GM21737 (cell line): ENCODE measurements at regions not wholly inside any gene's neighbourhood (a gene's known extent, or its start where the extent isn't known, plus 50 kb on each side); places are given as distances from the start of the nearest gene placed in this dataset.

Experiments used
- ATAC-seq: cut with Tn5 transposase; IDR thresholded peaks from one replicate; pipeline ENCODE4 v1.9.1; 2021; ENCODE audit warnings: mild to moderate bottlenecking, moderate library complexity; ENCODE audit not compliant: unreplicated experiment

DNA sequence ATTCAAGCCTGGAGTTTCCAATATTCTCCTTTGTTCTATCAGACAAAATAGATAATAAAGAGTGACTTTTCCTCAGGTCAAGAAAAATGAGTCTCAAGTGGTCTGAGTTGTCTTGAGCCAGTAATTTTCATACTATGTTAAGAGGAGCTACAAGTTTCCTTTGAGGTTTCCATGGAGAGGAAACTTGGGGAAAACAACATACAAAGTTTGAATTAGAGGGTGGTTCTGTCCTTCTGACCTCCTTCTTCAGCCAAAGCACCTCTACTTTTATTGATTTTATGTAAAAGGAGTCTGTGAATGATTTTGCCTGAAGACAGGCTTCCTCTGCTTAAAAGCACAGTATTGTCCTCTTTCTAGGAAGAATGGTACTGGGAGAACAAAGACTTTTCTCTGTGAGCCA, 497.2 kb upstream of the PKN2 start:
- ATAC-seq, result no peak

DNA sequence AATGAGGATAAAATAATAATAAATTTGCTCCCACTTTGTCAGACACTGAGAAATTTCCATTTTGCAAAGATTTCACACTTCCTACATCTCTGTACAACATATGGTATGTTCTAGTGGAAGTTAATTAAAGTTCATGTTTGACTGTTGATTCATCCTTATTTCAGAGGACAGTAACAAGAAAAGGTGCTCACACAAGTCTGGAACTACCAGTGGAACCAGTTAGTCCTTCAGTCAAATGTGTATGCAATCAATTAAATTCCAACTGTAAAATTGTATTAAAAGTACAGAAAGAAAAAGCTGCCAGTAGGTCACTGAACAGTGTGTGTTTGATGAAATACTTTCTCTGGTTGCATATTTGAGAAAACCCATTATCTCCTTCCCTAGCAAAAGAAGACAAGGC, 496.0 kb upstream of the PKN2 start:
- no peak for ATAC-seq

DNA sequence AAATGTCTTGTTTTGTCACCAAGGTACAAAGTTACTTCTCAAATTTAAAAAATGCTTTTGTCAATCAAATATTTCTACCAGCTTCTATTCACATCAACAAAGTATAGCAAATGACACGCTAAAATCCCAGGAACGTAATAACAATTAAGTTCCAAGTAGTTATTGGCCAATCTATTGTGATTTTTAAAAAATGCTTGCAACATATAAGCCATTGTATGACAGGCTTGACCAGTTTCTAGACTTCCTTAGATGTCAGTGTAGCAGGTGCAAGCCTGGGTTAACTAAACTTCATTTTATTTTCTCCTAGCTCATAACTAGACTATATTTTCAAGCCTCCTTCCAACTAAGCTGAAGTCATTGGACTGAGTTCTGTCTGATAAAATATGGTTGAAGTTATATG, 494.5 kb upstream of the PKN2 start:
- no peak for ATAC-seq

DNA sequence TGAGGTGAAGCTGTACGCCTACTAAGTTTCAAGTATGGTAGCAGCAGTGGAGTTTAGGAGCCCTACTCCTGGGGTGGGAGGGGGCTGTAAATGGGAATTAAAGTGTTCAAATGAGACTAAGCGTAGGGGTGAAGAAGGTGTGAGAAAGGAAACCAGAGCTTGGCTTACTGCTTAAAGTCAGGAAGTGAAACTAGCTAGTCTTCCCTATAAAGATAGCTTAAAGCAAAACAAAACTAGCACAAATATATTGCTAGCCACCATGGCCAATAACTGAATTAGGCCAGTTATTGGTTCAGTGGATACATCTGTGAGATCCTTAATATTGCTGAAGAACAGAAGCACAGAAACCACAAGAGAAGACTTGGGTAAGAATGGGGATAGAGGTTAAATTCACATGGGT, 492.2 kb upstream of the PKN2 start:
- ATAC-seq, result peak; percentile 93

DNA sequence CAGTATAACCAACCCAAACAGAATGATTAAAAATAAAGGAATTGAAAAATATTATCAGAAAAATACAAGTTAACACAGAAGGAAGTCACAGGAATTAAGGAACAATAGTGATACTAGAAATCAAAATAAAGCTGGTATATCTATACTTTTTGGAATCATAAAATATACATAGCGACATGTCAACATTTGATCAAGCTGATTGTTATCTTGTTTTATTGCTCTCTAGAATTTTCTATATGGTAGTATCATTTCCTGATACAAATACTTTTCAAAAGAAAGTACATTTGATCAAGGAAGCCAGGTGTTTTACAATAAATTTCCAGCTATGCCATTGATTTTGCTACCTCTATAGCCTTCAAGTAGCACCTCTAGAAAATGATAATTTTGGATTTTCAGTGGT, 489.5 kb upstream of the PKN2 start:
- ATAC-seq, result no peak

DNA sequence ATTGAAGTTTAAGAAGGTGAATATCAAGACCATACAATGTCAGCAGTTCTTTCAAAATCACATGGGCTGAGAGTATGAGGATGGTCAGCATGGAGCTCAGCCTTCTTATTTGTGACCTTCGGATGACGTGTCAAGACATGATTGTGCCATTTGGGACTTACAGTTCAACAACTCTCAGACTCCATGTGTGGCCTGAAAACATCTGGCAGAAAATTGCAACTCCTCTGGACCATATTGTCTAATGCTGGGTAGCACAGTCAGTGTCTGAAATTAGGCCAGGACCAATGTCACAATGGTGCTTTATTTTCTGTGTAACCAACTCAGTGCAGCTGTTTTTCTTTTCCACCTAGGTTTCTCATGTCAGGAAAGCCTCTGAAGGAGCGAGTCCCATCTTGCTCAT, 483.5 kb upstream of the PKN2 start:
- ATAC-seq, result no peak

DNA sequence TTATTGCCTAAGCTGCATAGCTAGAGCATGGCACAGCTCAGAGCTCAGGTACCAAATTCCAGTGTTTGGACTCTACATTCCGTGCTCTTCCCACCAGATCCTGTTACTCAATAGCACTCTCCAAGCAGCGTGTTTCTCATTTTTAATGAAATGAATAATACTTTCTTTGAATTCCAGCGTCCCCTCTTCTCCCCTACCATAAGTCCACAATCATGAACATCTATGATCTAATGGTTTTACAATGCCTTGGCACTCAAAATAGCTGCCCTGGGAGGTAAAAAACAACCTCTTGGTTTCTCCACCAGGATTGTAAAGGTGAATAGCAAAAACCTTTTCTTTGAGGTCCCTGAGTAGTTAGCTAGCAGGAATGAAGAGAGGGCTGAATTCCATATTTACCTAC, 480.0 kb upstream of the PKN2 start:
- ATAC-seq, result no peak

DNA sequence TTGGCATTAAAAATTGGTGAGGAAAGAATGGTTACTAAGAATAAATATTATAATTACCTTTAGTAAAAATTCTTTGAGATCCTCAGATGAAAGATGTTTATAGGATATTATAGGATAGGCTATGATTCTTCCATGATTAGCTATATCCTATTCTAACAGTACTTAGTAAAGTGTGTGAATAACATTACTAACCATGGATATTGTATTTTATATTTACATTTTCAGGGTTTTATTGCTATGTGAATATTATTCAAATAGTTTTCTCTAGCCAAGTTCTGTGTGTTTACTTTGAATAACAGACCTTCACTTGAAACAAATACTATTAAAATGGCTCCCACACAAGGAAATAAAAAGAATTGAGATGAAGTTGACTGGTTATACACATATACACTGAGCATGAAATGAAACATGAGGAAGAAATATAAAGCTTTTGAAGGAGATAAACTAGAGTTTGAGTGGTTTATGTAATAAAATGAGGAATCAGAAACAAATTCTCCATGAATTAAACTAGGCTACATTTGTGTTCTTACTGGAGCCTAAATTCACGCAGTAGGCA, 479.4 kb upstream of the PKN2 start:
- no peak for ATAC-seq

DNA sequence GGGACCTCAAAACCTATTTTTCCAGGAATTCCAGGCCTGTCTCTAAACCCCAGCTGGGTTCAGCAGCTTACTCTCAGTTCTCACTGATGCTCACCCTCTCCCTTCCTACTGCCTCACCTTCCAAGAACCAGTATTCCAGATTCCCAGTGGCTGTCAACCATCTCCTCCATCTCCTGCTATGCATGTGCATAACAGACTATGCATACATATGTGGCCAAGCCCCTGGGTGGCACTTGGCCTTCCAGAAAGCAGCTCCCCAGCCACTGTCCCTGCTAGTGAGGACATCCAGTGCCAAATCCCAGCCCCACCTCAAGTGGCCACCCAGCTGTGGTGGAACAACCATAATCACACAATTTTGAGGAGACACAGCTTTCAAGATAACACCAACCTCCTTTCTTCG, 475.7 kb upstream of the PKN2 start:
- no peak for ATAC-seq

DNA sequence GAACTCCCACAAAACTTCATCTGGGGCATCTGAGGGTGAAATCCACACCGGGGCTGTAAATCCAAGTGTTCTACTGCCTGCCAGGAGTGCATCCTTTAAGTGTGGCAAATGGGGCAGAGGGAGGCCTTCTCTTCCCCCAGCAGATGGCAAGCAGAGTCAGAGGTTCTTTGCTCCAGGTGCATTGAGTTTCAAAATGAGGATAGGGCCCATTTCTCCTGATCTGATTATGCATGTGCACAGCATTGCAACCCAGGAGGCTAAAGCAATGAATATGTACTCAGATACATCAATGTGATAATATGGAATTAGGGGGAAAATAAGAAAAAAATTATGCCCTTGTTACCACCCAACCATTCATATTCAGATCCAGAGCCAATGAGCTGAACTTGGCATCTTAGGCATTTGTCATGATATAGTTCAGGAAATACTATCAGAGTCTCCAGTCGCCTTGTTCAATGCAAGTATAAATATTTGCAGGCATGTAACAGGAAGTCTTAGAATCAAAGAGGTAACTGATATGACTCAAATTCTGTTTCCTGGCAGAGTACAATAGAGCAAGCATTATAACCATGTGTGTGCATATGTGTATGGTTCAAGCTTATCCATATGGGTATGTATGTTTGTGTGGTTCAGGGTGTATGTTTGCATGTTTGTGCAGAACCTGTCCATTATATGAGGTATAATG, 473.8 kb upstream of the PKN2 start:
- no peak for ATAC-seq

DNA sequence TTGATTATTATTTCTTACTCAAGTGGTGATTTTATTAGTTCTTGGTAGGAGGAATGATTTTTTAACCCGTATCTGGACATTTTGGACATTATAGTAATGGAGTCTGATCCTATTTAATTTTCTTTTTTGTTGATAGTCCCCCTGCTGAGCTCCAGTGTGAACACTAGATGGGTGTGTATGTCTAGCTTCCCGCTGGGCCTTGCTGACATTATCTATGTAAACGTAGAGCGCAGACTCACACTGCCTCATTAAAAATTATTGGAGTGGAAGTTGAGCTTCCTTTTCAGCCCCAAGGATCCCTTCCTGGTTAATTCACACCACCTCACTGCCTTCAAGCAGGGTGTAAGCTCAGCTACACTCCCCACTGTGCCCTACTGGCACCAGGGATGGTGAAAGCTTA, 467.6 kb upstream of the PKN2 start:
- ATAC-seq, result no peak

DNA sequence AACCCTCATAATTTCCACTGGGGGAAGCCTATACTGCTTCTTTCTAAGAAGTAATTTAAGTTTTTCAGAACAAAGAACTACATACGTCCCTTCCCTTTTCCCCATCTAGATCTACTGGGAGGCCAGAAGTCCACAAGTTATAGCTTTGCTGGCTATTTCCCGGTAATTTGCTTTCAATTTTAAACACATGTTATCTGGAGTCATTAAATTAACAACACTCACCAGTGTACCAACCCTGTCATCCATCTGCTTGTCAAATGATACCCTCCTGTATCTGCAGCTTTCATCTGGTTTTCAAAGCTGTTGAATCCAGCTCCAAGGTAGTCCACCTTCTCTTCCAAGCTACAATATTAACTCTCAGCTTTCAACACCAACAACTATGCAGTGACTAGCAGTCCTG, 466.7 kb upstream of the PKN2 start:
- ATAC-seq, result no peak

DNA sequence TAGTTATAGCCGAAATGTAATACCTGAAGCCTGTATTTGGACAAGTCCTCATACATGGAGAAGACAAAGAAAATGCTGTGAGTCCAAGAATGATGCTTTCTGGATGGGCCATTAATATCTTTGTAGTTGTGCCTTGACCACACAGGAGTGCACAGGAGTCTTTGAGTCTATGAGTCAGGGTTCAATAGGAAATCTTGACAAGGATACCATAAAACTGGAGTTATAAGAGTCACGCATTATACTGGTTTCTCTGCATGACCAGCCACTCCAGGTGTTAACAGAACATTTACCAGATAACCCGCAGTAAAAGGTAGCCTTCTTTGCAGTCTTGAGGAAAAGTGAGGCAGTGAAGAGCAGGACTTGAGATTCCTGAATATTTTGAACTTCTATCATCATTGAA, 464.6 kb upstream of the PKN2 start:
- no peak for ATAC-seq

DNA sequence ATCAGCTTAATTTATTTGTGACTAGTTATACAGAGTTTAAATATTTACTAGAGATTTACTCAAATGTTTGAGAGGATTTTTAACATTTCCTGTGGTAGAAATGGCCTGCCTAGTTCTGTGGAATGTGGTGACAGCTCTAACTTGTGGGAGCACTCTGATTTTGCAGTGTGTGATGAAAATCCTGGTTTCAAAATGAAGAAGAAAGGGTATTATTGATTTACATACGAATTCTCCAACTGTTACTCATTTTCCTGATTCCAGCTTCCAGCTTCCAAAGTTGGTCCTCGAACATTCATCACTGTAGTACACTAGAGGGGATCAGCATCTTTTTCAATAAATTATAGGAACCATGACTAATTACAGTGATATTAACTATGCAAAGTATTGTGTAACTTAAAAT, 462.7 kb upstream of the PKN2 start:
- no peak for ATAC-seq

DNA sequence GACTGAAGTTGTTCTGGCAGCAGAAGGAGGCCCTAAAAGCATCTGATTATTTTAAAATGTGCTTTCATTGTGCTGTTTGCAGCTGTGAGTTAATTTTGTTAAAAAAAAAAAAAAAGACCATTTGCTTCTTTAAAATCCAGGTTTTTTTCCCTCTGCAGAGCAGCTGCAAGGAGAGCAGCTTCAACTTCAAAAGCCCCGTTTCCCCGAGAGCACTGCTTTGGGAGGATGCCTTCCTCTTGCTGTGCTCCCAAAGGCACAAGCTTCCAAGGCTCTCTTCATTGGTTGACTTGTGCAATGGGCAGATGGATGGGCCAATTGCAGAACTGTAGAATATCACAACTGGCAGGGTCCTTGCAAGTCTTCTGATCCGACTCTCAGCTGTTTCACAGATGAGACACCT, 459.2 kb upstream of the PKN2 start:
- no peak for ATAC-seq

DNA sequence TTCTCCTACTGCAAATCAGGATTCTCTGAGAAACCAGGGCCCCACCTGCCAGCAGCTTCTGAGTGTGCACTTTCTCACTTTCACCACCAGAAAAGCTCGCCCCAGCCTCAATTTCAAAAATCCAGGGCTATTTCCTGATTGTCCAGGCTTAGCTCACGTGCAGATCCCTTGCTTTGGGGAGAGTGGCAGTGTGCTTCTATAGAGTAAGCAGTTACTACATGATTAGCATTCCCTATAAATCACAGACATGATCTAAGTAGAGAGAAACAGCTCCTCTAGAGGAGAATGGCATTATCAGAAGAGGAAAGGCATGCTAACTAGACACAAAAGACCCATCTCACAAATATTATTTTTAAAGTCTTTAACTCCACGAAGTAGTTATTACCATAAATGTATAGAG, 456.0 kb upstream of the PKN2 start:
- ATAC-seq, result no peak

DNA sequence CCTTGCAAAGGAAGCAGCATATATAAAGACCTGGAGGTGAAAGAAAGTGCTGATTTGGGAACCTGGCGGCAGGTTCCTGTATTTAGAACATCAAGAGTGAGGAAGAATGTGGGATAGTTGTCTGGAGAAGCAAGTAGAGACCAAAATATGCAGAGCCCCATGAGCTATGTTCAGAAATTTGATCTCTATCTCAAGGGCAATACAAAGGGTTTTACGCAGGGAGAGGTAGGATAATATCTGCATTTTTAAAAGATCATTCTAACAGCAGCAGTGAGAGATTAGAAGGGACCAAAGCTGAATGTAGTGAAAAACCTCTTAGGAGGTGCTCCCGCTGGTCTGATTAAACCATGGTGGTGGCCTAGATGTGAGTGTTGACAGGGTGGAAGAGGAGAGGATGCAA, 453.9 kb upstream of the PKN2 start:
- ATAC-seq, result no peak

DNA sequence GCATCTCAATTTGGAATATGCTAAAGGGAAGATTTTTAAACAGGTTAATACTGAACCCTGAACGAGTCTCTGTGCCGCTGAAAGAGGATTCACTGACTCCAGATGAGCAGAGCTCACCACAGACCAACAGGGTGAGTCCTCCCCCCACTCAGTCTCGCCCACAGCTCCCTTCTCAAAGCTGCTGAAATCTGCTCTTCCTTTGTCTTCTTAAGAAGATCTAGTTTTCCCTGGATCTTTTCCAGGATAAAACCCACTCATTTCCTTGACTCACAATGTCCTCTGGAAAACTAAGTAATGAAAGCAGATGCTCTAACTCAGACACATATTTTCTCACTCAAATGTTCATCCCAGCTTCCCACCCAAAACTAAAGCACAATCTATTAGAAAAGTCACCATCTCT, 447.0 kb upstream of the PKN2 start:
- no peak for ATAC-seq

DNA sequence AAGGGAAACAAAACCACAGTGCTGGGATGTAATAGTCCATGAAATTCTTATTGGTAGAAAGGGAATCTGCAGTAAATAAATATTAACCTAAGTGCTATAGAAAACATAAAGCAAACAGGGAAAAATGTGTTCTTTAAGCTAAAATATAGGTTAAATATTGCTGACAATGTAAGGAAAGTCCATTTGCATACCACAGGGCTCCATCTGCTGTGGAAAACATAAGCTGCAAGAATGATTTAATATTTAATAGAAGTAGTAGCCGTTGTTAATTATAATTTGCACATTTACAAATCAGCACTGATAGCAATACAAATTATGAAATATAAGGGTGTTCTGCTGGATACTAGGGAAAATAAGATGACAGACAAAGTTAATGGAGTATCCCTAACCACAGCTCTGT, 444.9 kb upstream of the PKN2 start:
- no peak for ATAC-seq

DNA sequence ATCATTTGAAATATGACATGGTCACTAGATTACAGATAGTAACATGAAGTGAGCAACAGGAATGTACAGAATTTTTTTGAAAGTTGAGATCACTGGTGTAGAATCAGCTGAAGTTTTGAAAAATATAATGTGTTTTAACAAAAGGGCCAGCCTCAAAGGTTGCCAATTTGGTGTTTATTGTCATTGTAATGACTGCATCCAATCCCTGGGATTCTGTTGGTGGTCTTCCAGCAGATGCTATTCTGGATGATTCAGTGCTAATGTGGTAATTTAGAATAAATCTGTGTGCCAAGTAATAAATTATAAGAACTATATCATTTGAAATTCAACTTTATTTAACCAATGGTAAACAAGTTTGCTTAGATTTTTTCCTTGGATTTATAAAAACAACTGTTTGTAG, 436.4 kb upstream of the PKN2 start:
- no peak for ATAC-seq

DNA sequence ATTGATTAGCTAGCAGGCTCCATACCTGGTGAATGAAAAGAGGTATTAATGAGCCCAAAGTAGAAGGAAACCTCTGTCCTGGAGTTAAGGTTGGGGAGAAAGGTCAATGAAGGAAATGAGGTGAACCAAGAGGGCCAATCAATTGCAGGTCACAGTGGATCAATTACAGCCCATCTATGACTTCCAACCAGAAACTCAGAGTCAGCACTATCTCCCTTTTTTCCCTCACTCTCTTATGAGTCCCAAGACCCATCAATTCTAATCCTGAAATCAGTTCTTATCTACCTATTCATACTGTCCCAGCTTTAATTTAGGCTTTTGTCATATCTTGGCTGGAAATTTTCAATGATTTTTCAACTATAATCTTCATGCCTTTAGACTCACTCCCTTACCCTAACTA, 433.2 kb upstream of the PKN2 start:
- no peak for ATAC-seq

DNA sequence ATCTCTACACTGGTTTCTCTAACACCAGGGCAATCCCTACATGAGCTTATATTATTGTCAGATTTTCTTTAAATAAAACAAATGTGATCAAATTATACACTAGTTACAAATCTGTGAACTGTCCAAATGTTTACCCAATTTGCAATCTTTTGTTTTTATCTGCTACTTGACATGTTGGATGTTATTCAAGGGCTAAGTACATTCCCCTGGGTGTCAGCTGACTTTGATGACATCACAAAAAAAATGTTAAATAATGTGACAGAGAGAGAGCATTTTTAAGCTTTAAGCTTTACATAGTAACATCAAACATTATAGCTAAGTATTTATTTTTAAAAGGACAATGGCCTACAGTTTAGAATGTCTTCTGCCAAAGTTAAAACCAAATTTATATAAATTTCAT, 431.3 kb upstream of the PKN2 start:
- no peak for ATAC-seq

DNA sequence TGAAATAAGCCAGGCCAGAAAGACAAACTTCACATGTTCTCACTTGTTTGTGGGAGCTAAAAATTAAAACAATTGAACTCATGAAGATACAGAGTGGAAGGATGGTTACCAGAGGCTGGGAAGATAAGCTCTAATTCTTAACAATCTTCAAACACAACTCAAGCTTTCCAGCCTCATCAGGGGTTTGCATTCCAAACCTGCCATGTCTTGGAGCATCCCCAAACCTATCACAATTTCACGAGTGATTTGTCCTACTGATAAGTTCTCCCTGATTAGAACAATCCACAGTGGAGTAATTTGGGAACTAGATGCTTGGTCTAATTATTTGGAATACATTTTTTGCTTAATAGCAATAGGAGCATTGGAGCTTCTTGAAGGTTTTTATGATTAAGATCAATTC, 418.5 kb upstream of the PKN2 start:
- no peak for ATAC-seq
